A549 (cell line): ENCODE measurements at regions not wholly inside any gene's neighbourhood (a gene's known extent, or its start where the extent isn't known, plus 50 kb on each side); places are given as distances from the start of the nearest gene placed in this dataset.

Experiments used
- ATAC-seq, 2 experiments: fragments of 200-7000 bp in 1 of 2; fragments of >200 bp in 1 of 2; cut with Nextera tagmentation in 1 of 2; cut with Tn5 transposase in 1 of 2; 3 replicates each; pipeline versions ENCODE4 v1.8.0 to v1.9.1; 2018 to 2020; ENCODE audit warnings: mild to moderate bottlenecking in 1 of 2, moderate library complexity in 1 of 2
- CTCF ChIA-PET: fragments of 300-600 bp; sonication (Branson Sonifier 250); formaldehyde crosslinking; extraction: SDS; loops from one replicate; lab custom pipeline; 2021; ENCODE audit warnings: antibody characterized with exemption, inconsistent platforms; lab: Yijun Ruan, JAX
- POLR2A ChIA-PET: fragments of 350-600 bp; formaldehyde crosslinking; extraction: SDS; loops from one replicate; lab custom pipeline; 2021; ENCODE audit warnings: antibody characterized with exemption, inconsistent platforms; lab: Yijun Ruan, JAX
- DNase-seq, 2 experiments: peaks; one replicate each; pipeline versions ENCODE4 v3.0.0 to v3.0.0-alpha.2; 2011 to 2016; ENCODE audit warnings: low read depth in 1 of 2, low spot score in 1 of 2
- FAIRE-seq: peaks from 2 replicates; lab custom pipeline; 2011; peaks lifted over from hg19 to GRCh38; lab: Jason Lieb, UNC
- H3K27ac ChIP-seq, 2 experiments: fragments of >200 bp; sonication (Bioruptor Twin); formaldehyde crosslinking; 3 replicates each; pipeline ENCODE4 v1.5.1; 2016 to 2017
- H3K4me1 ChIP-seq: fragments of >200 bp; sonication (Bioruptor Twin); formaldehyde crosslinking; 3 replicates; pipeline ENCODE4 v1.6.1; 2016
- H3K4me2 ChIP-seq: fragments of >200 bp; sonication (Bioruptor Twin); formaldehyde crosslinking; 3 replicates; pipeline ENCODE4 v1.6.1; 2016
- H3K4me3 ChIP-seq: fragments of >200 bp; sonication (Bioruptor Twin); formaldehyde crosslinking; 3 replicates; pipeline ENCODE4 v1.5.1; 2016
- H3K9me3 ChIP-seq: fragments of >200 bp; sonication (Bioruptor Twin); formaldehyde crosslinking; 3 replicates; pipeline ENCODE4 v1.6.1; 2016
- ATOH8 ChIP-seq: fragments of 250-450 bp; sonication (Bioruptor Pico); IDR thresholded peaks from 2 replicates; pipeline ENCODE4 v1.5.0; 2020; ENCODE audit warnings: low read depth, mild to moderate bottlenecking, moderate library complexity
- CBX2 ChIP-seq: fragments of 200-600 bp; sonication (generic); IDR thresholded peaks from 2 replicates; pipeline ENCODE4 v1.6.1; 2016; ENCODE audit warnings: low read depth, mild to moderate bottlenecking, borderline replicate concordance
- CBX8 ChIP-seq: fragments of 200-600 bp; sonication (generic); IDR thresholded peaks from 2 replicates; pipeline ENCODE4 v1.6.1; 2016
- CEBPB ChIP-seq, 2 experiments: fragments of >200 bp in 1 of 2; sonication (Bioruptor Twin) in 1 of 2; formaldehyde crosslinking in 1 of 2; IDR thresholded peaks; 2 replicates each; pipeline ENCODE4 v1.6.1; 2012 to 2016
- CHD4 ChIP-seq: fragments of 200-600 bp; sonication (generic); IDR thresholded peaks from 2 replicates; pipeline ENCODE4 v1.6.1; 2016; ENCODE audit warnings: antibody characterized with exemption, mild to moderate bottlenecking, borderline replicate concordance
- E2F6 ChIP-seq: IDR thresholded peaks from 2 replicates; pipeline ENCODE4 v1.6.1; 2012; ENCODE audit warnings: low read depth, borderline replicate concordance
- EHF ChIP-seq: fragments of 250-450 bp; sonication (Bioruptor Pico); IDR thresholded peaks from 2 replicates; pipeline ENCODE4 v1.5.0; 2020; ENCODE audit warnings: mild to moderate bottlenecking
- ELK1 ChIP-seq: fragments of 150-350 bp; IDR thresholded peaks from 2 replicates; pipeline ENCODE4 v1.6.1; 2014; ENCODE audit warnings: low read depth, mild to moderate bottlenecking, low read length
- FOSB ChIP-seq: fragments of 250-450 bp; sonication (Bioruptor Pico); IDR thresholded peaks from 2 replicates; pipeline ENCODE4 v1.5.0; 2020; ENCODE audit warnings: mild to moderate bottlenecking, moderate library complexity
- FOSL2 ChIP-seq, 2 experiments: fragments of 450-650 bp in 1 of 2; fragments of >200 bp in 1 of 2; sonication (Bioruptor Twin) in 1 of 2; formaldehyde crosslinking; IDR thresholded peaks; 2 replicates each; pipeline versions ENCODE4 v1.5.0 to v1.6.1; 2016 to 2020; ENCODE audit warnings: mild to moderate bottlenecking in 1 of 2, moderate library complexity in 1 of 2
- HEYL ChIP-seq: fragments of 250-450 bp; sonication (Bioruptor Pico); IDR thresholded peaks from 2 replicates; pipeline ENCODE4 v1.8.0; 2021; ENCODE audit warnings: mild to moderate bottlenecking, moderate library complexity
- HMGXB4 ChIP-seq: fragments of 250-450 bp; sonication (Bioruptor Pico); IDR thresholded peaks from 2 replicates; pipeline ENCODE4 v1.5.0; 2021; ENCODE audit warnings: mild to moderate bottlenecking, moderate library complexity, borderline replicate concordance
- HOXB13 ChIP-seq: fragments of 250-450 bp; sonication (Bioruptor Pico); IDR thresholded peaks from 2 replicates; pipeline ENCODE4 v1.5.0; 2020; ENCODE audit warnings: low read depth, mild to moderate bottlenecking, moderate library complexity
- HOXB5 ChIP-seq: fragments of 250-450 bp; sonication (Bioruptor Pico); IDR thresholded peaks from 2 replicates; pipeline ENCODE4 v1.5.0; 2020; ENCODE audit warnings: mild to moderate bottlenecking, moderate library complexity
- JUNB ChIP-seq: fragments of >200 bp; sonication (Bioruptor Twin); formaldehyde crosslinking; IDR thresholded peaks from 2 replicates; pipeline ENCODE4 v1.6.1; 2016
- KDM1A ChIP-seq: fragments of 200-600 bp; sonication (generic); IDR thresholded peaks from 2 replicates; pipeline ENCODE4 v1.6.1; 2016; ENCODE audit warnings: low read depth, mild to moderate bottlenecking
- MAFK ChIP-seq: fragments of 450-650 bp; IDR thresholded peaks from 2 replicates; pipeline ENCODE4 v1.6.1; 2014; ENCODE audit not compliant: partially characterized antibody
- NR3C1 ChIP-seq: fragments of >200 bp; sonication (Bioruptor Twin); formaldehyde crosslinking; IDR thresholded peaks from 3 replicates; pipeline ENCODE4 v1.6.1; 2017
- POLR2AphosphoS2 ChIP-seq: conservative IDR thresholded peaks from 2 replicates; pipeline ENCODE4 v1.6.1; 2012; ENCODE audit warnings: low read length, improper control_type of control experiment, inconsistent platforms
- RAD21 ChIP-seq, 2 experiments: fragments of >200 bp in 1 of 2; sonication (Bioruptor Twin) in 1 of 2; formaldehyde crosslinking in 1 of 2; IDR thresholded peaks in 1 of 2; conservative IDR thresholded peaks in 1 of 2; 2 replicates in 1 of 2; 3 replicates in 1 of 2; pipeline ENCODE4 v1.6.1; 2012 to 2018; ENCODE audit warnings: inconsistent platforms in 1 of 2
- RARB ChIP-seq: fragments of 250-450 bp; sonication (Bioruptor Pico); IDR thresholded peaks from 2 replicates; pipeline ENCODE4 v1.8.0; 2021; ENCODE audit warnings: mild to moderate bottlenecking, moderate library complexity
- SREBF2 ChIP-seq: fragments of 450-650 bp; IDR thresholded peaks from 2 replicates; pipeline ENCODE4 v1.6.1; 2014; ENCODE audit warnings: mild to moderate bottlenecking, moderate library complexity
- ZSCAN20 ChIP-seq: fragments of 250-450 bp; sonication (Bioruptor Pico); IDR thresholded peaks from 2 replicates; pipeline ENCODE4 v1.8.0; 2022; ENCODE audit warnings: mild to moderate bottlenecking, moderate library complexity
- WGBS: methylation state at CpG from one replicate; pipeline ENCODE4 v1.1.6; 2017; ENCODE audit errors: missing lambda C conversion rate; 5-methylcytosine and 5-hydroxymethylcytosine counted together
- TF ChIP-seq, protein P1 (sequence below): IDR thresholded peaks from 2 replicates; pipeline ENCODE4 v1.6.1; 2012

DNA sequence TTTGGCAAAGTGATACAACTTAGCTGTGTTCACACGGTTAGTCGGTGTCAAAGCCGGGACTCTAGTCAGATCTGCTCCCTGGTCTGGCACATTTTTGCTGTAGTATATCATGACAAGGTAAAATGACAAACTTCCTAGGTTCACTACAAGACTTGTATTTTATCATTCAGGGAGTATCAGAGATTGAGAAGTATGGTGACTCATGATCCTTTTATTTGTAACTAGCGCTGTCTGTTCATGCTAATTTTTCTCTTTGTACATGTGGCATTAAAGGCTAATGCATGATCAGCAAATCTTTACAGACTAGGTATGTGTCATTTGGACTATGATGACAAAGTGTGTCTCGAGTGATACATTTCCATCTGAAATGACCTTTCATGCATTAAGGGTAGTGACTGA lies 326.7 kb downstream of the SIPA1L2 start:
- DNase-seq: no peak
- ChIA-PET CTCF (interaction anchor here (1.4 kb wide), 1 partner anchor 437 kb away, joined by 3 read pairs; no protein-coding TSS in a partner anchor), POLR2A (no interaction called here)
- WGBS: 77% methylated on average over 5 of the region's 5 CpGs
- H3K9me3 ChIP-seq: no peaks in the 10 kb centered on the region
- TF ChIP-seq HOXB5 (CRISPR knock-in tag): no peak
- TF ChIP-seq SREBF2: no peak
- TF ChIP-seq HMGXB4 (CRISPR knock-in tag): no peak
- TF ChIP-seq KDM1A: no peak
- no peak for TF ChIP-seq FOSL2 (IDR thresholded peaks at IDR 0.05)
- peak; percentile 10; the same call in 1 of the 2 replicates for TF ChIP-seq FOSL2 (CRISPR knock-in tag; IDR thresholded peaks at IDR 0.05)
- TF ChIP-seq MAFK: peak; percentile 79
- no peak for TF ChIP-seq RARB (CRISPR knock-in tag)
- TF ChIP-seq FOSB (CRISPR knock-in tag): no peak
- TF ChIP-seq HEYL: no peak
- TF ChIP-seq, protein P1, sequence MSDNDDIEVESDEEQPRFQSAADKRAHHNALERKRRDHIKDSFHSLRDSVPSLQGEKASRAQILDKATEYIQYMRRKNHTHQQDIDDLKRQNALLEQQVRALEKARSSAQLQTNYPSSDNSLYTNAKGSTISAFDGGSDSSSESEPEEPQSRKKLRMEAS: no peak
- TF ChIP-seq CBX2: no peak
- no peak for TF ChIP-seq CEBPB (IDR thresholded peaks at IDR 0.05)
- TF ChIP-seq ZSCAN20 (CRISPR knock-in tag): no peak
- TF ChIP-seq JUNB: no peak
- TF ChIP-seq ATOH8 (CRISPR knock-in tag): no peak
- no peak for TF ChIP-seq CBX8
- no peak for FAIRE-seq
- no peaks in the 10 kb centered on the region; the same call in 2 of the 3 replicates for H3K4me1 ChIP-seq
- H3K27ac ChIP-seq: no peak overlapping the region
- no peak overlapping the region for H3K4me3 ChIP-seq
- H3K4me2 ChIP-seq: no peak overlapping the region
- no peak for ATAC-seq

- Histone ChIP-seq H3K27ac (no peak overlapping the region), H3K4me3 (no peak overlapping the region), H3K9me3 (no peaks in the 10 kb centered on the region), H3K4me2 (no peak overlapping the region), H3K4me1 (no peaks in the 10 kb centered on the region; the same call in 2 of the 3 replicates)
- WGBS: 41% methylated on average over 4 of the region's 4 CpGs
- POLR2A ChIA-PET: no interaction called here
- FAIRE-seq: no peak
- DNase-seq: no peak
- TF ChIP-seq EHF (CRISPR knock-in tag) (no peak), POLR2AphosphoS2 (no peak), NR3C1 (no peak), CHD4 (no peak), HOXB13 (no peak), E2F6 (no peak), RAD21 (conservative IDR thresholded peaks at IDR 0.05 in 1 of 2, IDR thresholded peaks at IDR 0.05 in 1 of 2) (no peak), ELK1 (no peak)
- no peak for ATAC-seq
- CTCF ChIA-PET: interaction anchor here (1.4 kb wide), 1 partner anchor 436 kb away, joined by 3 read pairs; no protein-coding TSS in a partner anchor
Observed at GRCh38 chr1:232302376-232303221, 327.3 kb downstream of the SIPA1L2 start.
